Mesendoderm (in vitro differentiated cells): ENCODE measurements at regions not wholly inside any gene's neighbourhood (a gene's known extent, or its start where the extent isn't known, plus 50 kb on each side); places are given as distances from the start of the nearest gene placed in this dataset.

Experiments
- DNase-seq: peaks from one replicate; pipeline ENCODE4 v3.0.0; 2013
- H2AK5ac ChIP-seq: 2 replicates; pipeline ENCODE4 v1.6.1; 2013; ENCODE audit warnings: low read length, inconsistent platforms
- H2BK120ac ChIP-seq: 2 replicates; pipeline ENCODE4 v1.6.1; 2013; ENCODE audit warnings: low read depth, mild to moderate bottlenecking, low read length, moderate library complexity, mixed read lengths
- H2BK15ac ChIP-seq: replicated peaks from 2 replicates; pipeline ENCODE4 v1.6.1; 2013; ENCODE audit warnings: low read depth, mild to moderate bottlenecking, moderate library complexity
- H2BK5ac ChIP-seq: 2 replicates; pipeline ENCODE4 v1.6.1; 2013; ENCODE audit warnings: low read length, inconsistent platforms
- H3K18ac ChIP-seq: 2 replicates; pipeline ENCODE4 v1.6.1; 2013; ENCODE audit warnings: mild to moderate bottlenecking, low read length, mixed read lengths
- H3K23ac ChIP-seq: one replicate; pipeline ENCODE4 v1.6.1; 2013; ENCODE audit warnings: low read length
- H3K27ac ChIP-seq: 2 replicates; pipeline ENCODE4 v1.5.1; 2013; ENCODE audit warnings: low read depth, mild to moderate bottlenecking, inconsistent platforms, low read length, moderate library complexity
- H3K27me3 ChIP-seq: 2 replicates; pipeline ENCODE4 v1.6.1; 2013; ENCODE audit warnings: low read length, control low read depth, mild to moderate bottlenecking, inconsistent platforms; ENCODE audit not compliant: insufficient read depth, poor library complexity
- H3K36me3 ChIP-seq: 2 replicates; pipeline ENCODE4 v1.6.1; 2013; ENCODE audit warnings: low read length, inconsistent platforms; ENCODE audit not compliant: control insufficient read depth, insufficient read depth
- H3K4ac ChIP-seq: one replicate; pipeline ENCODE4 v1.6.1; 2013; ENCODE audit warnings: low read depth, mild to moderate bottlenecking, low read length, moderate library complexity
- H3K4me1 ChIP-seq: 2 replicates; pipeline ENCODE4 v1.6.1; 2013; ENCODE audit warnings: low read depth, low read length, inconsistent platforms; ENCODE audit not compliant: control insufficient read depth
- H3K4me2 ChIP-seq: 2 replicates; pipeline ENCODE4 v1.6.1; 2013; ENCODE audit warnings: low read length
- H3K4me3 ChIP-seq: 2 replicates; pipeline ENCODE4 v1.5.1; 2013; ENCODE audit warnings: mild to moderate bottlenecking, low read length
- H3K56ac ChIP-seq: one replicate; pipeline ENCODE4 v1.6.1; 2013; ENCODE audit warnings: low read length
- H3K79me1 ChIP-seq: 2 replicates; pipeline ENCODE4 v1.6.1; 2013; ENCODE audit warnings: low read length, inconsistent platforms
- H3K79me2 ChIP-seq: 2 replicates; pipeline ENCODE4 v1.6.1; 2013; ENCODE audit warnings: mild to moderate bottlenecking, low read length; ENCODE audit not compliant: control insufficient read depth, insufficient read depth
- H3K9ac ChIP-seq: 2 replicates; pipeline ENCODE4 v1.6.1; 2013; ENCODE audit warnings: low read length, inconsistent platforms
- H4K5ac ChIP-seq: one replicate; pipeline ENCODE4 v1.6.1; 2013; ENCODE audit warnings: low read length
- H4K8ac ChIP-seq: one replicate; pipeline ENCODE4 v1.6.1; 2013; ENCODE audit warnings: low read depth, mild to moderate bottlenecking, control low read depth, low read length, moderate library complexity
- WGBS: extraction: QIAGEN DNeasy Blood & Tissue Kit; methylation state at CpG from one replicate; pipeline ENCODE4 v1.1.7; 2013; ENCODE audit warnings: low lambda C conversion rate, missing lambda C conversion rate; ENCODE audit not compliant: insufficient coverage; ENCODE audit errors: extremely low coverage; 5-methylcytosine and 5-hydroxymethylcytosine counted together

DNA sequence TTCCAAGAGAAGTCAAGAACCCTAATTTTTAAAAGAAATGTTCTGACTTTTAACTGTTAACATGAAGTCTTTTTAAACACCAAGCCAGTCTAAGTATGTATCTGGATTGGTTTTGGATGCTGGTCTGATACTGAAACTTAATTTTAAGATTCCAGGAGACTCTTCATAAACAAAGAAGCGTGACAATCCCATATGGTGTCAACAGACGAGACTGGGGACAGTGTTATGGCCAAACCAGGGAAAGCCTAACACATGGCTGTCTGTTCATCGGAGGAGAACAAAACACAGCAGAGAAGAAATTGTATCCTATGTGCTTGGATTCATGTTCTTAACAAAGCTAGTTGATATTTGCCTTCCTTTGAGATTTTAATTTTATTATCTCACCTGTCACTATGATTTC, 80.5 kb upstream of the UPP2 start:
- WGBS = no CpG with 5 or more reads among the region's 3 CpGs

DNA sequence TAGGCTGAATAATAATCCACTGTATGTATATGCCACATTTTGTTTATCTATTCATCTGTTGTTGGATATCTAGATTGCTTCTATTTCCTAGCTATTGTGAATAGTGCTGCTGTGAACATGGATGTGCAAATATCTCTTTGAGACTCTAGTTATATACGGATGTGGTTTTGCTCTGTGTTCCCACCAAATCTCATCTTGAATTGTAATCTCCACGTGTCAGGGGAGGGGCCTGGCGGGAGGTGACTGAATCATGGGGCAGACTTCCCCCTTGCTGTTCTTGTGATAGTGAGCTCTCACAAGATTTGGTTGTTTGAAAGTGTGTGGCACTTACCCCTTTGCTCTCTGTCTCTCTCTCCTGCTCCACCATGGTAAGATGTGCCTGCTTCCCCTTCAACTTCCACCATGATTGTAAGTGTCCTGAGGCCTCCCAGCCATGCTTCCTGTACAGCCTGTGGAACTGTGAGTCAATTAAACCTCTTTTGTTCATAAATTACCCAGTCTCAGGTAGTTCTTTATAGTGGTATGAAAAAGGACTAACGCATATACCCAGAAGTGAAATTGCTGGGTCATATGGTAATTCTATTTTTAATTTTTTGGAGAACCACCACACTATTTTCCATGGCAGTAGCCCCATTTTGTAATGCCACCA, 86.1 kb upstream of the UPP2 start:
- H2BK120ac ChIP-seq = no peak overlapping the region
- no peak overlapping the region for H3K4me2 ChIP-seq
- H4K5ac ChIP-seq = no peak overlapping the region
- no peak overlapping the region for H3K27ac ChIP-seq
- H2BK5ac ChIP-seq = no peak overlapping the region
- H3K36me3 ChIP-seq = no peaks in the 10 kb centered on the region
- DNase-seq = peak; percentile 31
- no peaks in the 10 kb centered on the region for H3K27me3 ChIP-seq
- no peak overlapping the region for H3K4me3 ChIP-seq
- WGBS = no CpG with 5 or more reads among the region's 4 CpGs
- no peak overlapping the region for H3K56ac ChIP-seq
- H3K4ac ChIP-seq = no peak overlapping the region
- H3K4me1 ChIP-seq = no peaks in the 10 kb centered on the region
- H2AK5ac ChIP-seq = no peak overlapping the region
- no peak overlapping the region for H3K23ac ChIP-seq
- H3K9ac ChIP-seq = no peak overlapping the region
- no peaks in the 10 kb centered on the region for H3K79me1 ChIP-seq
- H3K18ac ChIP-seq = no peak overlapping the region
- H4K8ac ChIP-seq = no peak overlapping the region
- H3K79me2 ChIP-seq = no peaks in the 10 kb centered on the region
- no peak overlapping the region for H2BK15ac ChIP-seq

More for the DNA sequence above, 80.5 kb upstream of the UPP2 start:
- Histone ChIP-seq H3K27ac (no peak overlapping the region), H2BK5ac (no peak overlapping the region), H3K79me2 (no peaks in the 10 kb centered on the region), H3K23ac (no peak overlapping the region), H3K18ac (no peak overlapping the region), H4K8ac (no peak overlapping the region), H3K36me3 (no peaks in the 10 kb centered on the region), H2AK5ac (no peak overlapping the region), H2BK15ac (no peak overlapping the region), H3K4me3 (no peak overlapping the region), H3K4ac (no peak overlapping the region), H3K9ac (no peak overlapping the region), H2BK120ac (no peak overlapping the region), H3K27me3 (no peaks in the 10 kb centered on the region), H4K5ac (no peak overlapping the region), H3K79me1 (no peaks in the 10 kb centered on the region), H3K56ac (no peak overlapping the region), H3K4me2 (no peak overlapping the region), H3K4me1 (no peaks in the 10 kb centered on the region)
- DNase-seq = no peak

DNA sequence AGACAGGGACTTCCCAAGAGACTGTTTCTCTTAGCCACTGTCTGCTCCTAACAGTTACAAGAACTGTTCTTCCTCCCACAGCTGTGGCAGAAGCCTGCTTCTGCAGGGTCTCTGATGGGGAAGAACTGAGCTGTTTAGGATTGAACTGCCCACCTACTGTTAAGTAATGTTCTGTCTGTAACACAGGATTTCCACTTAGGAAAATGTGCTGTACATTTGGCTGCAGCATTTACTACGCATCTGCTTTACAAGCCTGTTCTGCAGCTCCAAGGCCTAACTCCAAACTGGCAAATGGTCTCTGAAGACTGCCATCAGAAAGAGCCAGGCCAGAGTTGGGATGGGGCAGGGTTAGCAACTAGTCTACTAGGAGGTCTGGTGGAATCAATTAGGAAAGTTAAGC, 87.8 kb upstream of the UPP2 start:
- DNase-seq = no peak
- no CpG with 5 or more reads among the region's 1 CpG for WGBS
- H3K4me2 ChIP-seq = no peak overlapping the region
- H2BK120ac ChIP-seq = no peak overlapping the region
- H2BK5ac ChIP-seq = no peak overlapping the region
- no peak overlapping the region for H4K8ac ChIP-seq
- H2AK5ac ChIP-seq = no peak overlapping the region
- H4K5ac ChIP-seq = no peak overlapping the region
- H3K18ac ChIP-seq = no peak overlapping the region
- no peaks in the 10 kb centered on the region for H3K36me3 ChIP-seq
- H3K56ac ChIP-seq = no peak overlapping the region
- H3K4ac ChIP-seq = no peak overlapping the region
- H3K9ac ChIP-seq = no peak overlapping the region
- no peak overlapping the region for H3K23ac ChIP-seq
- H3K4me1 ChIP-seq = no peaks in the 10 kb centered on the region
- no peak overlapping the region for H2BK15ac ChIP-seq
- H3K79me2 ChIP-seq = no peaks in the 10 kb centered on the region
- no peak overlapping the region for H3K4me3 ChIP-seq
- no peaks in the 10 kb centered on the region for H3K27me3 ChIP-seq
- H3K79me1 ChIP-seq = no peaks in the 10 kb centered on the region
- H3K27ac ChIP-seq = no peak overlapping the region

DNA sequence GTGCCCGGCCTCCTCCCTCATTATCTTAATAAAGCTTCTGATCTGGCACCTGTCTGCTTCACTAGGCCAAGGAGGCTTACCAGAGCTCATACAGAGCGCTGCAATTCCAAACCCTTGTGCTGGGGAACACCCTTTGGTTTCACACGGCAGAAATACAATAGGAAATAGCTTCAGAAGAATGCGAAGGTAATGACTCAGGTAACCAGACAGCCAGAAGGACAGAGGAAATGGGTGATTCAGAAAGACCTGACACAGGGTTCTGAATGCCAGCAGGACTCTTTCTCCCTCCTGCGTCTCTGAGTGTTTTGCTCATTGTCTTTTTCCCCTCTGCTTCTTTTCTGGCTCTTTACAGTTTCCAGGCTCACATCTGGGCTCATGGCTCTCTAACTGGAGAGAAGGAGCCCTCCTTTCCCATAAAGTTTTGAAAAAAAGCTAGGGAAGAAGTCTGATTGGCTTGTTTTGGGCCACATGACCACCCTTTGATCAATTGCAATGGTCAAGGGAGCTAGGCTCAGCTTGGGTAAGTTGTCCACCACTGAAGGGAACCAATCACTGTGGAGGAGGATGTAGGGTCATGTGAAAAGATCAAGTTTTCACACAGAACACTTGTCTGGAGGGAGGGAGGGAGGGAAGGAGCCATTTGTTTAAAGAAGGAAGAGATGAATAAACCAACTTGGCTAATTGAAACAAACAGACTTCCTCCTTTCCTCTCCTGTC, 90.5 kb upstream of the UPP2 start:
- WGBS = no CpG with 5 or more reads among the region's 5 CpGs
- Histone ChIP-seq H3K9ac (no peak overlapping the region), H3K36me3 (no peaks in the 10 kb centered on the region), H3K18ac (no peak overlapping the region), H4K5ac (no peak overlapping the region), H3K4me3 (no peak overlapping the region), H2BK15ac (no peak overlapping the region), H3K79me1 (no peaks in the 10 kb centered on the region), H3K79me2 (no peaks in the 10 kb centered on the region), H3K4ac (no peak overlapping the region), H3K4me2 (no peak overlapping the region), H2AK5ac (no peak overlapping the region), H2BK5ac (peak overlapping the region; percentile 13), H3K27ac (peak overlapping the region; percentile 78), H3K27me3 (no peaks in the 10 kb centered on the region), H3K4me1 (no peaks in the 10 kb centered on the region), H2BK120ac (no peak overlapping the region), H3K56ac (peak overlapping the region; percentile 50), H4K8ac (no peak overlapping the region), H3K23ac (no peak overlapping the region)
- peak; percentile 91 for DNase-seq

DNA sequence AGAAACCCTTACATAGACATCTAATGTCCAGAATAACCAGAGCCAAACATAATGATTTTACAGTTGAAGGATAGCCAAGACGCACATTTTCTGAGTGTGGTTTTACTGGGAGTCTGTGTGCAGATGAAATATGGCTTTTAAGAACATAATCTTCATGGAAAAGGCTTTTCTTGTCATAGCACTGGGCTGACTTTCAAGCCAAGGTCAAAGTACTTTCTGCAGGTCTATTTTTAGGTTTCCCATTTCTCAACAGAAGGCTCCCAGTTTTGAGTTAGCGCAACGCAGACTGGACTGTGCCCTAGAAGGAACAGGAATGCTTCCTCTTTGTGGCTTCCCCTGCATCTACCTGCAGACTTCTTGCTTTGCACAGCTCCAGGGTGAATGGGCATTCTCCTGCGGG, 92.3 kb upstream of the UPP2 start:
- H3K4me2 ChIP-seq = no peak overlapping the region
- H2BK15ac ChIP-seq = no peak overlapping the region
- H2AK5ac ChIP-seq = no peak overlapping the region
- no peak overlapping the region for H3K4ac ChIP-seq
- H4K5ac ChIP-seq = no peak overlapping the region
- no peaks in the 10 kb centered on the region for H3K79me2 ChIP-seq
- no peak overlapping the region for H3K27ac ChIP-seq
- no peak overlapping the region for H2BK5ac ChIP-seq
- H3K36me3 ChIP-seq = no peaks in the 10 kb centered on the region
- H2BK120ac ChIP-seq = no peak overlapping the region
- H3K79me1 ChIP-seq = no peaks in the 10 kb centered on the region
- H3K23ac ChIP-seq = no peak overlapping the region
- no peak overlapping the region for H3K9ac ChIP-seq
- no peak for DNase-seq
- H3K4me3 ChIP-seq = no peak overlapping the region
- H3K27me3 ChIP-seq = no peaks in the 10 kb centered on the region
- H3K4me1 ChIP-seq = peaks cover 1% of the 10 kb centered on the region
- H3K56ac ChIP-seq = no peak overlapping the region
- no peak overlapping the region for H4K8ac ChIP-seq
- no CpG with 5 or more reads among the region's 4 CpGs for WGBS
- H3K18ac ChIP-seq = no peak overlapping the region
